ENCODE measurements at regions not wholly inside any gene's neighbourhood (a gene's known extent, or its start where the extent isn't known, plus 50 kb on each side); places are given as distances from the start of the nearest gene placed in this dataset.

DNA sequence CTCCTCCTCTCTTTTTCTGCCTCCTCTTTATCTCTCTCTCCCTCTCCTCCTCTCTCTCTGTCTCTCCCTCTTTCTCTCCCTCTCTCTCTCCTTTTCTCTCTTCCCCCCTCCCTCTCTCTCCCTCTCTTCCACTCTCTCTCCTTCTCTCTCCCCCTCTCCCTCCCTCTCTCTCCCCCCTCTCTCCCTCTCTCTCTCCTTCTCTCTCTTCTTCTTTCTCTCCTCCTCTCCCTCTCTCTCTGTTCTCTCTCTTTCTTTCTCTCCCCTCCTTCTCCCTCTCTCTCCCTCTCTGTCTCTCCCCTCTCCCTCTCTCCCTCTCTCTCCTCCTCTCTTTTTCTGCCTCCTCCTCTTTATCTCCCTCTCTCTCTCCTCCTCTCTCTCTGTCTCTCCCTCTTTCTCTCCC is 197.4 kb downstream of the UQCRFS1 start (continued):
- TF ChIP-seq, protein P1, sequence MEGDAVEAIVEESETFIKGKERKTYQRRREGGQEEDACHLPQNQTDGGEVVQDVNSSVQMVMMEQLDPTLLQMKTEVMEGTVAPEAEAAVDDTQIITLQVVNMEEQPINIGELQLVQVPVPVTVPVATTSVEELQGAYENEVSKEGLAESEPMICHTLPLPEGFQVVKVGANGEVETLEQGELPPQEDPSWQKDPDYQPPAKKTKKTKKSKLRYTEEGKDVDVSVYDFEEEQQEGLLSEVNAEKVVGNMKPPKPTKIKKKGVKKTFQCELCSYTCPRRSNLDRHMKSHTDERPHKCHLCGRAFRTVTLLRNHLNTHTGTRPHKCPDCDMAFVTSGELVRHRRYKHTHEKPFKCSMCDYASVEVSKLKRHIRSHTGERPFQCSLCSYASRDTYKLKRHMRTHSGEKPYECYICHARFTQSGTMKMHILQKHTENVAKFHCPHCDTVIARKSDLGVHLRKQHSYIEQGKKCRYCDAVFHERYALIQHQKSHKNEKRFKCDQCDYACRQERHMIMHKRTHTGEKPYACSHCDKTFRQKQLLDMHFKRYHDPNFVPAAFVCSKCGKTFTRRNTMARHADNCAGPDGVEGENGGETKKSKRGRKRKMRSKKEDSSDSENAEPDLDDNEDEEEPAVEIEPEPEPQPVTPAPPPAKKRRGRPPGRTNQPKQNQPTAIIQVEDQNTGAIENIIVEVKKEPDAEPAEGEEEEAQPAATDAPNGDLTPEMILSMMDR (IDR thresholded peaks at IDR 0.05): no peak
- no peak for TF ChIP-seq JAZF1 (CRISPR knock-in tag; IDR thresholded peaks at IDR 0.05)
- TF ChIP-seq MXD4 (CRISPR knock-in tag; IDR thresholded peaks at IDR 0.05; ENCODE audit: borderline replicate concordance): no peak
- TF ChIP-seq KAT7 (CRISPR knock-in tag; IDR thresholded peaks at IDR 0.05; ENCODE audit: borderline replicate concordance): no peak

DNA sequence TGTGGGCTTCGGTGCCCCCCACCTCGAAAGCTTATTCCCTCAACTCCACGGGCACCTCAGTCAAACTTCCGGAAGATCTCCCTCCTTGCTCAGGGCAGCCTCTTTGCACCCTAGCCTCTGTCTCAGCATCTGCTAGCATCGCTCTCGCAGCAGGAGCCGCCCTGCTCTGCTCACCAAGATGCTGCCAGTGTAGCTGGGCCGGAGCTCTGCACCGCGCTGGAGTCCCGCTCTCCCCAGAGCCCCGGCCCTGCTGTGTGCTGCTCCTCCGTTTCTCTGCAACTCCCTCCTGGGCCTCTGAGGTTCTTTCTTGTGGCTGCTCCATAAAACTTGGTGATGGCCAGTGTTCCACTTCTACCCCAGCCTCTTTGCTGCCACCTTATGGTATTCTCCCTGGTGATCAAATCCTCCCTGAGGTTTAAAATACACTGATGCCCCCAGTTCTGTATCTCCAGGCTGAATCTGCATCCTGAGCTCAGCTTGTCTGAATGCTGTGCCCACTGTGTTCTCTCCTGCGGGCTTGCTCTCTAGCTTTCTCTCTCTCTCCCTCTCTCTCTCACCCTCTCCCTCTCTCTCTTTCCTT is 198.0 kb downstream of the UQCRFS1 start:
- H3K27ac Mint-ChIP-seq: no peak overlapping the region
- H3K4me3 Mint-ChIP-seq: no peak overlapping the region
- peak; percentile 66 for ATAC-seq
- ChIA-PET CTCF (interaction anchor here (1.0 to 3.2 kb wide), 4 partner anchors 23 to 249 kb away, joined by 3 to 10 read pairs (median 4); no protein-coding TSS in a partner anchor), POLR2A (no interaction called here)
- DNase-seq (ENCODE audit: low spot score): no peak
- H3K27me3 Mint-ChIP-seq (ENCODE audit: low read depth): peaks cover 28% of the 10 kb centered on the region
- peaks cover 19% of the 10 kb centered on the region for H3K4me1 Mint-ChIP-seq
- no peaks in the 10 kb centered on the region for H3K36me3 Mint-ChIP-seq
- TF ChIP-seq FOXP1 (CRISPR knock-in tag; IDR thresholded peaks at IDR 0.05; ENCODE audit: borderline replicate concordance): no peak
- no peak for TF ChIP-seq ATF1 (CRISPR knock-in tag; IDR thresholded peaks at IDR 0.05)
- TF ChIP-seq, protein P2, sequence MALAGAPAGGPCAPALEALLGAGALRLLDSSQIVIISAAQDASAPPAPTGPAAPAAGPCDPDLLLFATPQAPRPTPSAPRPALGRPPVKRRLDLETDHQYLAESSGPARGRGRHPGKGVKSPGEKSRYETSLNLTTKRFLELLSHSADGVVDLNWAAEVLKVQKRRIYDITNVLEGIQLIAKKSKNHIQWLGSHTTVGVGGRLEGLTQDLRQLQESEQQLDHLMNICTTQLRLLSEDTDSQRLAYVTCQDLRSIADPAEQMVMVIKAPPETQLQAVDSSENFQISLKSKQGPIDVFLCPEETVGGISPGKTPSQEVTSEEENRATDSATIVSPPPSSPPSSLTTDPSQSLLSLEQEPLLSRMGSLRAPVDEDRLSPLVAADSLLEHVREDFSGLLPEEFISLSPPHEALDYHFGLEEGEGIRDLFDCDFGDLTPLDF (CRISPR knock-in tag; IDR thresholded peaks at IDR 0.05): no peak
- no peak for TF ChIP-seq ZNF232 (CRISPR knock-in tag; IDR thresholded peaks at IDR 0.05)
- no peak for TF ChIP-seq NR2C2 (CRISPR knock-in tag; IDR thresholded peaks at IDR 0.05)
- TF ChIP-seq ZNF138 (CRISPR knock-in tag; conservative IDR thresholded peaks at IDR 0.05): no peak
- TF ChIP-seq, protein P3, sequence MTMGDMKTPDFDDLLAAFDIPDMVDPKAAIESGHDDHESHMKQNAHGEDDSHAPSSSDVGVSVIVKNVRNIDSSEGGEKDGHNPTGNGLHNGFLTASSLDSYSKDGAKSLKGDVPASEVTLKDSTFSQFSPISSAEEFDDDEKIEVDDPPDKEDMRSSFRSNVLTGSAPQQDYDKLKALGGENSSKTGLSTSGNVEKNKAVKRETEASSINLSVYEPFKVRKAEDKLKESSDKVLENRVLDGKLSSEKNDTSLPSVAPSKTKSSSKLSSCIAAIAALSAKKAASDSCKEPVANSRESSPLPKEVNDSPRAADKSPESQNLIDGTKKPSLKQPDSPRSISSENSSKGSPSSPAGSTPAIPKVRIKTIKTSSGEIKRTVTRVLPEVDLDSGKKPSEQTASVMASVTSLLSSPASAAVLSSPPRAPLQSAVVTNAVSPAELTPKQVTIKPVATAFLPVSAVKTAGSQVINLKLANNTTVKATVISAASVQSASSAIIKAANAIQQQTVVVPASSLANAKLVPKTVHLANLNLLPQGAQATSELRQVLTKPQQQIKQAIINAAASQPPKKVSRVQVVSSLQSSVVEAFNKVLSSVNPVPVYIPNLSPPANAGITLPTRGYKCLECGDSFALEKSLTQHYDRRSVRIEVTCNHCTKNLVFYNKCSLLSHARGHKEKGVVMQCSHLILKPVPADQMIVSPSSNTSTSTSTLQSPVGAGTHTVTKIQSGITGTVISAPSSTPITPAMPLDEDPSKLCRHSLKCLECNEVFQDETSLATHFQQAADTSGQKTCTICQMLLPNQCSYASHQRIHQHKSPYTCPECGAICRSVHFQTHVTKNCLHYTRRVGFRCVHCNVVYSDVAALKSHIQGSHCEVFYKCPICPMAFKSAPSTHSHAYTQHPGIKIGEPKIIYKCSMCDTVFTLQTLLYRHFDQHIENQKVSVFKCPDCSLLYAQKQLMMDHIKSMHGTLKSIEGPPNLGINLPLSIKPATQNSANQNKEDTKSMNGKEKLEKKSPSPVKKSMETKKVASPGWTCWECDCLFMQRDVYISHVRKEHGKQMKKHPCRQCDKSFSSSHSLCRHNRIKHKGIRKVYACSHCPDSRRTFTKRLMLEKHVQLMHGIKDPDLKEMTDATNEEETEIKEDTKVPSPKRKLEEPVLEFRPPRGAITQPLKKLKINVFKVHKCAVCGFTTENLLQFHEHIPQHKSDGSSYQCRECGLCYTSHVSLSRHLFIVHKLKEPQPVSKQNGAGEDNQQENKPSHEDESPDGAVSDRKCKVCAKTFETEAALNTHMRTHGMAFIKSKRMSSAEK (CRISPR knock-in tag; IDR thresholded peaks at IDR 0.05; ENCODE audit: borderline replicate concordance): no peak
- TF ChIP-seq, protein P4, sequence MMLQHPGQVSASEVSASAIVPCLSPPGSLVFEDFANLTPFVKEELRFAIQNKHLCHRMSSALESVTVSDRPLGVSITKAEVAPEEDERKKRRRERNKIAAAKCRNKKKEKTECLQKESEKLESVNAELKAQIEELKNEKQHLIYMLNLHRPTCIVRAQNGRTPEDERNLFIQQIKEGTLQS (CRISPR knock-in tag; conservative IDR thresholded peaks at IDR 0.05): no peak
- TF ChIP-seq, protein P5, sequence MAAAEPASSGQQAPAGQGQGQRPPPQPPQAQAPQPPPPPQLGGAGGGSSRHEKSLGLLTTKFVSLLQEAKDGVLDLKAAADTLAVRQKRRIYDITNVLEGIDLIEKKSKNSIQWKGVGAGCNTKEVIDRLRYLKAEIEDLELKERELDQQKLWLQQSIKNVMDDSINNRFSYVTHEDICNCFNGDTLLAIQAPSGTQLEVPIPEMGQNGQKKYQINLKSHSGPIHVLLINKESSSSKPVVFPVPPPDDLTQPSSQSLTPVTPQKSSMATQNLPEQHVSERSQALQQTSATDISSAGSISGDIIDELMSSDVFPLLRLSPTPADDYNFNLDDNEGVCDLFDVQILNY (CRISPR knock-in tag; IDR thresholded peaks at IDR 0.05): no peak
- TF ChIP-seq GTF2I (CRISPR knock-in tag; conservative IDR thresholded peaks at IDR 0.05): no peak
- no peak for TF ChIP-seq ESRRA (CRISPR knock-in tag; IDR thresholded peaks at IDR 0.05; ENCODE audit: borderline replicate concordance)
- no peak for TF ChIP-seq MYBL2 (CRISPR knock-in tag; IDR thresholded peaks at IDR 0.05)
- no peak for TF ChIP-seq ZNF671 (CRISPR knock-in tag; IDR thresholded peaks at IDR 0.05)
- no peak for TF ChIP-seq ELF4 (CRISPR knock-in tag; IDR thresholded peaks at IDR 0.05; ENCODE audit: low read depth)
- TF ChIP-seq, protein P6, sequence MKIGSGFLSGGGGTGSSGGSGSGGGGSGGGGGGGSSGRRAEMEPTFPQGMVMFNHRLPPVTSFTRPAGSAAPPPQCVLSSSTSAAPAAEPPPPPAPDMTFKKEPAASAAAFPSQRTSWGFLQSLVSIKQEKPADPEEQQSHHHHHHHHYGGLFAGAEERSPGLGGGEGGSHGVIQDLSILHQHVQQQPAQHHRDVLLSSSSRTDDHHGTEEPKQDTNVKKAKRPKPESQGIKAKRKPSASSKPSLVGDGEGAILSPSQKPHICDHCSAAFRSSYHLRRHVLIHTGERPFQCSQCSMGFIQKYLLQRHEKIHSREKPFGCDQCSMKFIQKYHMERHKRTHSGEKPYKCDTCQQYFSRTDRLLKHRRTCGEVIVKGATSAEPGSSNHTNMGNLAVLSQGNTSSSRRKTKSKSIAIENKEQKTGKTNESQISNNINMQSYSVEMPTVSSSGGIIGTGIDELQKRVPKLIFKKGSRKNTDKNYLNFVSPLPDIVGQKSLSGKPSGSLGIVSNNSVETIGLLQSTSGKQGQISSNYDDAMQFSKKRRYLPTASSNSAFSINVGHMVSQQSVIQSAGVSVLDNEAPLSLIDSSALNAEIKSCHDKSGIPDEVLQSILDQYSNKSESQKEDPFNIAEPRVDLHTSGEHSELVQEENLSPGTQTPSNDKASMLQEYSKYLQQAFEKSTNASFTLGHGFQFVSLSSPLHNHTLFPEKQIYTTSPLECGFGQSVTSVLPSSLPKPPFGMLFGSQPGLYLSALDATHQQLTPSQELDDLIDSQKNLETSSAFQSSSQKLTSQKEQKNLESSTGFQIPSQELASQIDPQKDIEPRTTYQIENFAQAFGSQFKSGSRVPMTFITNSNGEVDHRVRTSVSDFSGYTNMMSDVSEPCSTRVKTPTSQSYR (CRISPR knock-in tag; IDR thresholded peaks at IDR 0.05): no peak
- TF ChIP-seq TEAD1 (CRISPR knock-in tag; IDR thresholded peaks at IDR 0.05): no peak
- TF ChIP-seq NFYB (CRISPR knock-in tag; conservative IDR thresholded peaks at IDR 0.05; ENCODE audit: low read depth): no peak
- TF ChIP-seq, protein P7, sequence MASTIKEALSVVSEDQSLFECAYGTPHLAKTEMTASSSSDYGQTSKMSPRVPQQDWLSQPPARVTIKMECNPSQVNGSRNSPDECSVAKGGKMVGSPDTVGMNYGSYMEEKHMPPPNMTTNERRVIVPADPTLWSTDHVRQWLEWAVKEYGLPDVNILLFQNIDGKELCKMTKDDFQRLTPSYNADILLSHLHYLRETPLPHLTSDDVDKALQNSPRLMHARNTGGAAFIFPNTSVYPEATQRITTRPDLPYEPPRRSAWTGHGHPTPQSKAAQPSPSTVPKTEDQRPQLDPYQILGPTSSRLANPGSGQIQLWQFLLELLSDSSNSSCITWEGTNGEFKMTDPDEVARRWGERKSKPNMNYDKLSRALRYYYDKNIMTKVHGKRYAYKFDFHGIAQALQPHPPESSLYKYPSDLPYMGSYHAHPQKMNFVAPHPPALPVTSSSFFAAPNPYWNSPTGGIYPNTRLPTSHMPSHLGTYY (CRISPR knock-in tag; IDR thresholded peaks at IDR 0.05): no peak
- TF ChIP-seq ZNF416 (CRISPR knock-in tag; IDR thresholded peaks at IDR 0.05): no peak
- TF ChIP-seq ZNF396 (CRISPR knock-in tag; IDR thresholded peaks at IDR 0.05; ENCODE audit: borderline replicate concordance): no peak
- H3K9me3 Mint-ChIP-seq: no peaks in the 10 kb centered on the region

All from WTC11 (cell line).